AG20443 (cell line): ENCODE measurements at regions not wholly inside any gene's neighbourhood (a gene's known extent, or its start where the extent isn't known, plus 50 kb on each side); places are given as distances from the start of the nearest gene placed in this dataset.

Experiments used
- DNase-seq: peaks from one replicate; pipeline ENCODE4 v3.0.0; 2012; ENCODE audit warnings: low spot score, mixed read lengths

- no peak for DNase-seq
These were observed 95.7 kb upstream of the ALDH1A3 start for GRCh38 chr15:100783760-100784492.

- DNase-seq, result no peak
These were observed 95.0 kb upstream of the ALDH1A3 start for GRCh38 chr15:100784493-100785180.

- DNase-seq, result no peak
These were observed 94.2 kb upstream of the ALDH1A3 start for GRCh38 chr15:100785181-100786138.

- no peak for DNase-seq
These were observed 93.5 kb upstream of the ALDH1A3 start for GRCh38 chr15:100786139-100786531.

- no peak for DNase-seq
These were observed 92.6 kb upstream of the ALDH1A3 start for GRCh38 chr15:100786901-100787566.

- DNase-seq, result no peak
These were observed 91.8 kb upstream of the ALDH1A3 start for GRCh38 chr15:100787567-100788417.

GRCh38 chr15:100788418-100789105 lies 91.1 kb upstream of the ALDH1A3 start:
- DNase-seq, result no peak

- no peak for DNase-seq
These were observed 88.8 kb upstream of the ALDH1A3 start for GRCh38 chr15:100790786-100791265.

- no peak for DNase-seq
These were observed 85.6 kb upstream of the ALDH1A3 start for GRCh38 chr15:100794008-100794407.

- no peak for DNase-seq
These were observed 78.3 kb upstream of the ALDH1A3 start for GRCh38 chr15:100801256-100801900.

- DNase-seq, result no peak
These were observed 77.0 kb upstream of the ALDH1A3 start for GRCh38 chr15:100802421-100803170.

GRCh38 chr15:100803171-100803440 lies 76.5 kb upstream of the ALDH1A3 start:
- no peak for DNase-seq

- no peak for DNase-seq
These were observed 73.5 kb upstream of the ALDH1A3 start for GRCh38 chr15:100806157-100806556.

GRCh38 chr15:100807028-100807427 lies 72.6 kb upstream of the ALDH1A3 start:
- no peak for DNase-seq

GRCh38 chr15:100808691-100809090 lies 70.9 kb upstream of the ALDH1A3 start:
- no peak for DNase-seq

GRCh38 chr15:100809151-100809550 lies 70.5 kb upstream of the ALDH1A3 start:
- DNase-seq, result no peak

- no peak for DNase-seq
These were observed 70.0 kb upstream of the ALDH1A3 start for GRCh38 chr15:100809587-100809986.

GRCh38 chr15:100810229-100810628 lies 69.4 kb upstream of the ALDH1A3 start:
- DNase-seq, result no peak

GRCh38 chr15:100810831-100811230 lies 68.8 kb upstream of the ALDH1A3 start:
- DNase-seq, result no peak
